ENCODE measurements at regions not wholly inside any gene's neighbourhood (a gene's known extent, or its start where the extent isn't known, plus 50 kb on each side); places are given as distances from the start of the nearest gene placed in this dataset.

DNA sequence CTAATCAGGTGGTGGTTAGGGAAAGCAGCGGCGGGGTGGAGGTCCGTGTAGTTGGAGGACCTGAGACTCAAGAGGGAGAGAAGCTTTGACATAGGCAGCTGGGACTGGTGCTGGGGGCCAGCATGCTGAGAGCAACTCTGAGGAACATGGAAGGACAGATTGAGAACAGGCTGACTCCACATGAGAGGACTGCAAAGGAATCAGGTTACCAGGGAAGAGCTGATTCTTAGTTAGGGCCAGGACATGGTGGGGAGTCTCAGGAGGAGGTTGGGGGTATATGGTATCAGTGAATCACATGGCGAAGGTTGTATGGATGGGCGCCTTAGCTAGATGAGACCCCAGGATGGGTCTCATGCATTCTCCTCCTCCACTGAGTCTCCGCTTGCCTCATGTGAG, 264.0 kb upstream of the BOD1L1 start:
- TF ChIP-seq, protein P1, sequence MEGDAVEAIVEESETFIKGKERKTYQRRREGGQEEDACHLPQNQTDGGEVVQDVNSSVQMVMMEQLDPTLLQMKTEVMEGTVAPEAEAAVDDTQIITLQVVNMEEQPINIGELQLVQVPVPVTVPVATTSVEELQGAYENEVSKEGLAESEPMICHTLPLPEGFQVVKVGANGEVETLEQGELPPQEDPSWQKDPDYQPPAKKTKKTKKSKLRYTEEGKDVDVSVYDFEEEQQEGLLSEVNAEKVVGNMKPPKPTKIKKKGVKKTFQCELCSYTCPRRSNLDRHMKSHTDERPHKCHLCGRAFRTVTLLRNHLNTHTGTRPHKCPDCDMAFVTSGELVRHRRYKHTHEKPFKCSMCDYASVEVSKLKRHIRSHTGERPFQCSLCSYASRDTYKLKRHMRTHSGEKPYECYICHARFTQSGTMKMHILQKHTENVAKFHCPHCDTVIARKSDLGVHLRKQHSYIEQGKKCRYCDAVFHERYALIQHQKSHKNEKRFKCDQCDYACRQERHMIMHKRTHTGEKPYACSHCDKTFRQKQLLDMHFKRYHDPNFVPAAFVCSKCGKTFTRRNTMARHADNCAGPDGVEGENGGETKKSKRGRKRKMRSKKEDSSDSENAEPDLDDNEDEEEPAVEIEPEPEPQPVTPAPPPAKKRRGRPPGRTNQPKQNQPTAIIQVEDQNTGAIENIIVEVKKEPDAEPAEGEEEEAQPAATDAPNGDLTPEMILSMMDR (IDR thresholded peaks at IDR 0.05) = no peak
- TF ChIP-seq POLR2AphosphoS5 (IDR thresholded peaks at IDR 0.05; ENCODE audit: insufficient read depth in 1 of 2, low read depth in 1 of 2) = no peak

Data from vagina (tissue), 2 donors.